ENCODE measurements at regions not wholly inside any gene's neighbourhood (a gene's known extent, or its start where the extent isn't known, plus 50 kb on each side); places are given as distances from the start of the nearest gene placed in this dataset.
"Not testable (repeated sequence)": the region's sequence is repeated elsewhere in the genome, so short reads cannot be mapped to it uniquely, and the experiment has no call there.

DNA sequence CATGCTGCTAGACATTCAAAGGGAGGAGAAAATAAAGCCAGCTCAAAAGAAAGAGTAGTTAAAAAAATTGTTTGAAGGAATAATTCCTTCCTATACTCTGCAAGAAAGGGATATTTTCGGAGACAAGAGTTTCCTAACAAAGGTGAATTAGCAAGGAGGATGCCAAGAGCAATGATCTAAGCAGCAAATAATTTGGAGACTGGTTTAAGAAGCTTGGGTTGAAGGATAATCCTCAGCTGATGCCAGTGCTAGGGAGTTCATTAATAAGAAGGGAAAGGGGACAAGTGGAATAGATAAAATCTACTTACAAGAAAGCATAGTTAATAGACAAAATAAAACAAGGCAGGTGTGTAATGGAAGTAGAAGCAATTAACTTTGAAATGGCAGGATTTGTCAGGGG, 372.3 kb downstream of the NDFIP2 start:
- no peaks in the 10 kb centered on the region for H3K36me3 ChIP-seq (ENCODE audit: insufficient read depth, low read length)
- no peaks in the 10 kb centered on the region for H3K79me2 ChIP-seq (ENCODE audit: control insufficient read depth, insufficient read depth, low read length, unreplicated experiment)
- no peak overlapping the region for H2AFZ ChIP-seq (ENCODE audit: low read length, unreplicated experiment)
- H3K27ac ChIP-seq (ENCODE audit: low read depth, low read length) = no peak overlapping the region
- H3K4me1 ChIP-seq (ENCODE audit: control insufficient read depth, insufficient read depth, low read length, unreplicated experiment) = no peaks in the 10 kb centered on the region
- H3K27me3 ChIP-seq (ENCODE audit: insufficient read depth, low read length) = no peaks in the 10 kb centered on the region
- no peak overlapping the region for H3K4me3 ChIP-seq (ENCODE audit: low read depth, low read length)

DNA sequence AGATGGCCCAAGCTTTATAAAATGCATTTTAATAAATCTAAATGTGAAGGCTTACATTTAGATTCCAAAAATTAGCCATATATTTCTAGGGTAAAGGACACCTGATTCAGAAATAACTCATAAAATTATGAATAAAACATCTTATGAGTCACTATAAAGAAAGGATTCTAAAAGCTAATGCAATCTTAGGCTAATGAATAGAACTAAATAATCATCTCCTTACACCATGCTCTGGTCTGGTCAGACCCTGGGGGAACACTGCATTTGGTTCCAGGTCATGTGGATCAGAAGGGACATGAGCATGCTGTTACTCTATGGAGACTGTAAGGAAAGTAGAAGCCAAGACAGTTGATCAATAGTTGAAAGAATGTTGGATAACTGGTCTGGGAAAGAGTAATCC, 370.4 kb downstream of the NDFIP2 start:
- Histone ChIP-seq H3K4me1 (ENCODE audit: control insufficient read depth, insufficient read depth, low read length, unreplicated experiment) (no peaks in the 10 kb centered on the region), H3K79me2 (ENCODE audit: control insufficient read depth, insufficient read depth, low read length, unreplicated experiment) (no peaks in the 10 kb centered on the region), H3K4me3 (ENCODE audit: low read depth, low read length) (no peak overlapping the region), H3K27ac (ENCODE audit: low read depth, low read length) (no peak overlapping the region), H2AFZ (ENCODE audit: low read length, unreplicated experiment) (no peak overlapping the region), H3K27me3 (ENCODE audit: insufficient read depth, low read length) (no peaks in the 10 kb centered on the region), H3K36me3 (ENCODE audit: insufficient read depth, low read length) (no peaks in the 10 kb centered on the region)

DNA sequence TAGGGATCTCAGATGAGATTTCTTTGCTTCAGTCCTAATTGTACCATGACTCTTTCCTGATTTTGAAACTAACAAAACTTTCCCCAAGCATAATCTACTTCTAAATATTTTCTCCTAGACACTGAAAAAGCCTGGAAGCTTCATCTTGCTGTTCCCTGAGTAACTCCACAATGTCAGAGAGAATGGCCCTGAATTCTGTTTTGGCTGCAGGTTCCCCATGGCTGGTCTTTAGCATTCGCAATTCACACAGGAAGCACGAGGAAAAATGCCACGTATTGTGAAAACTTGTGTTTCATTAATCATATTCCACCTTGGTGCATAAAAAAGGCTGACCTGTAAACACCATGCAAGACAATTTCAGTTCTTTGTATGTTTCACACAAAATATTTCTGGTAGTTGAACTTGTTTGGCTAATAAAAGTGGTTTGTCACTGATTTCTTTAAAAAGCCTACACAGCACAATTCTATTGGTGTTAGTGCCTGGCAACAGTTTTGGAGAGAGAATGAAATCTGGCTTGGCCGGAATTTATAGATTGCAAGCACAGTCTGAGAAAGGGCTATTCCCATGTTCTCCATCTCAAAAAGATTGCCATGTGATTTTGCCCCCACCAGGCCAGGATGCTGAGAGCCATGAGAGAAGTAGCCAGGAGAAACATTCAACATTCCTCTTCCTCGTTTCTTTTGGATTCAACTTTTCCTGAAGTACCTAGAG, 367.1 kb downstream of the NDFIP2 start:
- Histone ChIP-seq H3K27me3 (ENCODE audit: insufficient read depth, low read length) (no peaks in the 10 kb centered on the region), H3K79me2 (ENCODE audit: control insufficient read depth, insufficient read depth, low read length, unreplicated experiment) (no peaks in the 10 kb centered on the region), H3K4me1 (ENCODE audit: control insufficient read depth, insufficient read depth, low read length, unreplicated experiment) (no peaks in the 10 kb centered on the region), H3K4me3 (ENCODE audit: low read depth, low read length) (no peak overlapping the region), H2AFZ (ENCODE audit: low read length, unreplicated experiment) (no peak overlapping the region), H3K36me3 (ENCODE audit: insufficient read depth, low read length) (no peaks in the 10 kb centered on the region), H3K27ac (ENCODE audit: low read depth, low read length) (no peak overlapping the region)

DNA sequence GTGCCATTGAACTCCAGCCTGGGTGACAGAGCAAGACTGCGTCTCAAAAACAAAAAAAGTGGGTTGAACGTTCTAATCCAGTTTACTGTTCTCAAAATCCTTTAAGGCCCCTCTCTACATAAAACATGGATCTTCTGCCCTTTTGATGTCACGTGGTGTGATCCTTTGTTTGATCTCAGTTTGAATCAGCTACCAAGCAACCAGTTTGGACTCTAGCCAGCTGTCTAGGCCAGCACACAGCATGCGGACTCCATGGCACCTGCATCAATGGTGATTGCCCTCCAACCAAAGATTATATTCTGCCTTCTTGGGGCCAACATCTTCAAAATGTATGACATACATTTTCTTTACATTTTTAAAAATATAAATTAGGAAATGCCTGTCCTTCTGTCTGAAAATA, 365.4 kb downstream of the NDFIP2 start:
- Histone ChIP-seq H3K36me3 (ENCODE audit: insufficient read depth, low read length) (no peaks in the 10 kb centered on the region), H3K27me3 (ENCODE audit: insufficient read depth, low read length) (no peaks in the 10 kb centered on the region), H3K4me1 (ENCODE audit: control insufficient read depth, insufficient read depth, low read length, unreplicated experiment) (no peaks in the 10 kb centered on the region), H3K4me3 (ENCODE audit: low read depth, low read length) (no peak overlapping the region), H2AFZ (ENCODE audit: low read length, unreplicated experiment) (no peak overlapping the region), H3K27ac (ENCODE audit: low read depth, low read length) (no peak overlapping the region), H3K79me2 (ENCODE audit: control insufficient read depth, insufficient read depth, low read length, unreplicated experiment) (no peaks in the 10 kb centered on the region)

DNA sequence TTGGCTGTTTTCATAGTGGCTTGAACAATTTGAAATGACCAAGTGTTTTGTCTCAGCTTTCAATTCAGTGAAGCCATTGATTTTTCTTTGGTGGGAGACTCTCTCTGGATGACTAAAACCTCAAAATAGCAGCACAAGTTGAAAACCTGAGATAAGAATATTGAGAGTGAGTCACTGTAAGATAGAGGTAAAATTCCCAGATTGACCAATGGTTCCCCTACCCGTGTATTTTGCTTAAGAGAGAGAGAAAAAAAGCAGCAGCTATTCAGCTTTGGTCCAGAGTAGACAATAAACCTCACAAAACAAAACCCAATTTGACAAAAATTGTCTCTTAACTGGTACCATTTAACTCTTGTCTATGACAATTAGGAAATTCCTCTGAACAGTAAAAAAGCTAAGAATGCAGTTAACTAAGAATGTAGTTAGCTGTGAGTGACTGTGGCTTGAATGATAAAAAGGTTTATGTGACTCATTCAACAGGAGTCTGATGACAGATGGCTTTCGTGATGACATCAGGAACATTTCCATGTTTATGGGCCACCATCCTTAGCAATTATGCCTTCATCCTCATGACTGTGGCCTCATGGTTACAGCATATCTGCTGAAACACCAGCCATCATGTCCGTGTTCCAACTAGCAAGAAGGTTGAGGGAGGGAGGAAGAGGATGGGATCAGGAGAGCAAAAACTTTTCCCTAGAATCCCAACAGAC, 356.9 kb downstream of the NDFIP2 start:
- Histone ChIP-seq H3K36me3 (ENCODE audit: insufficient read depth, low read length) (no peaks in the 10 kb centered on the region), H3K79me2 (ENCODE audit: control insufficient read depth, insufficient read depth, low read length, unreplicated experiment) (no peaks in the 10 kb centered on the region), H3K27ac (ENCODE audit: low read depth, low read length) (no peak overlapping the region), H3K4me3 (ENCODE audit: low read depth, low read length) (no peak overlapping the region), H3K27me3 (ENCODE audit: insufficient read depth, low read length) (no peaks in the 10 kb centered on the region), H3K4me1 (ENCODE audit: control insufficient read depth, insufficient read depth, low read length, unreplicated experiment) (peaks cover 6% of the 10 kb centered on the region), H2AFZ (ENCODE audit: low read length, unreplicated experiment) (no peak overlapping the region)

DNA sequence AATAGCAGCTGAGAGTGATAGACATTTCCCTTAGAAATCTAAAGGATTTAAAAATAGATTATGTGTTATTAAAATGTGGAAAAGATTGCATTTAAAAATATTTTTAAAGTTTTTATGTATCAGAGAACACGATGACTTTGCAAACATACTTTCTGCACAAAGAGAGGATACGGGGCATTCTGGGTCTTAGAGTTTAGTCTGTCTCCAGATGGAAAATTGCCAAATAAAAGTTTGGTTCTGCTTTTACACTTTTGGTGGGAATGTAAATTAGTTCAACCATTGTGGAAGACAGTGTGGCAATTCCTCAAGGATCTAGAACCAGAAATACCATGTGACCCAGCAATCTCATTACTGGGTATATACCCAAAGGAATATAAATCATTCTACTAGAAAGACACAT, 355.2 kb downstream of the NDFIP2 start:
- not testable (repeated sequence) for H3K79me2 ChIP-seq (ENCODE audit: control insufficient read depth, insufficient read depth, low read length, unreplicated experiment); H3K4me3 ChIP-seq (ENCODE audit: low read depth, low read length); H2AFZ ChIP-seq (ENCODE audit: low read length, unreplicated experiment); H3K27ac ChIP-seq (ENCODE audit: low read depth, low read length); H3K4me1 ChIP-seq (ENCODE audit: control insufficient read depth, insufficient read depth, low read length, unreplicated experiment); H3K36me3 ChIP-seq (ENCODE audit: insufficient read depth, low read length); H3K27me3 ChIP-seq (ENCODE audit: insufficient read depth, low read length)

- peaks cover 6% of the 10 kb centered on the region for H3K4me1 ChIP-seq (ENCODE audit: control insufficient read depth, insufficient read depth, low read length, unreplicated experiment)
- no peak overlapping the region for H3K4me3 ChIP-seq (ENCODE audit: low read depth, low read length)
- no peak overlapping the region for H3K27ac ChIP-seq (ENCODE audit: low read depth, low read length)
- no peak overlapping the region for H2AFZ ChIP-seq (ENCODE audit: low read length, unreplicated experiment)
- no peaks in the 10 kb centered on the region for H3K79me2 ChIP-seq (ENCODE audit: control insufficient read depth, insufficient read depth, low read length, unreplicated experiment)
- H3K27me3 ChIP-seq (ENCODE audit: insufficient read depth, low read length) = no peaks in the 10 kb centered on the region
- H3K36me3 ChIP-seq (ENCODE audit: insufficient read depth, low read length) = no peaks in the 10 kb centered on the region
These were observed 353.9 kb downstream of the NDFIP2 start for GRCh38 chr13:79834876-79835275.

- no peaks in the 10 kb centered on the region for H3K27me3 ChIP-seq (ENCODE audit: insufficient read depth, low read length)
- no peak overlapping the region for H3K27ac ChIP-seq (ENCODE audit: low read depth, low read length)
- no peaks in the 10 kb centered on the region for H3K36me3 ChIP-seq (ENCODE audit: insufficient read depth, low read length)
- H2AFZ ChIP-seq (ENCODE audit: low read length, unreplicated experiment) = no peak overlapping the region
- no peak overlapping the region for H3K4me3 ChIP-seq (ENCODE audit: low read depth, low read length)
- H3K4me1 ChIP-seq (ENCODE audit: control insufficient read depth, insufficient read depth, low read length, unreplicated experiment) = peaks cover 6% of the 10 kb centered on the region
- H3K79me2 ChIP-seq (ENCODE audit: control insufficient read depth, insufficient read depth, low read length, unreplicated experiment) = no peaks in the 10 kb centered on the region
These were observed 353.0 kb downstream of the NDFIP2 start for GRCh38 chr13:79833991-79834390.

- Histone ChIP-seq H3K36me3 (ENCODE audit: insufficient read depth, low read length) (no peaks in the 10 kb centered on the region), H3K27ac (ENCODE audit: low read depth, low read length) (no peak overlapping the region), H2AFZ (ENCODE audit: low read length, unreplicated experiment) (no peak overlapping the region)
These were observed 350.6 kb downstream of the NDFIP2 start for GRCh38 chr13:79831556-79831955.

GRCh38 chr13:79830945-79831344, 350.0 kb downstream of the NDFIP2 start:
- Histone ChIP-seq H3K36me3 (ENCODE audit: insufficient read depth, low read length) (no peaks in the 10 kb centered on the region), H3K4me3 (ENCODE audit: low read depth, low read length) (no peak overlapping the region), H3K4me1 (ENCODE audit: control insufficient read depth, insufficient read depth, low read length, unreplicated experiment) (no peaks in the 10 kb centered on the region), H2AFZ (ENCODE audit: low read length, unreplicated experiment) (no peak overlapping the region), H3K79me2 (ENCODE audit: control insufficient read depth, insufficient read depth, low read length, unreplicated experiment) (no peaks in the 10 kb centered on the region), H3K27ac (ENCODE audit: low read depth, low read length) (no peak overlapping the region), H3K27me3 (ENCODE audit: insufficient read depth, low read length) (no peaks in the 10 kb centered on the region)

More at GRCh38 chr13:79831556-79831955, 350.6 kb downstream of the NDFIP2 start:
- no peaks in the 10 kb centered on the region for H3K27me3 ChIP-seq (ENCODE audit: insufficient read depth, low read length)
- H3K79me2 ChIP-seq (ENCODE audit: control insufficient read depth, insufficient read depth, low read length, unreplicated experiment) = no peaks in the 10 kb centered on the region
- H3K4me3 ChIP-seq (ENCODE audit: low read depth, low read length) = no peak overlapping the region
- H3K4me1 ChIP-seq (ENCODE audit: control insufficient read depth, insufficient read depth, low read length, unreplicated experiment) = no peaks in the 10 kb centered on the region

- Histone ChIP-seq H2AFZ (ENCODE audit: low read length, unreplicated experiment) (no peak overlapping the region), H3K27me3 (ENCODE audit: insufficient read depth, low read length) (no peaks in the 10 kb centered on the region), H3K4me3 (ENCODE audit: low read depth, low read length) (no peak overlapping the region), H3K27ac (ENCODE audit: low read depth, low read length) (no peak overlapping the region), H3K79me2 (ENCODE audit: control insufficient read depth, insufficient read depth, low read length, unreplicated experiment) (no peaks in the 10 kb centered on the region), H3K36me3 (ENCODE audit: insufficient read depth, low read length) (no peaks in the 10 kb centered on the region), H3K4me1 (ENCODE audit: control insufficient read depth, insufficient read depth, low read length, unreplicated experiment) (no peaks in the 10 kb centered on the region)
These were observed 349.5 kb downstream of the NDFIP2 start for GRCh38 chr13:79830426-79830825.
